ENCODE measurements at regions not wholly inside any gene's neighbourhood (a gene's known extent, or its start where the extent isn't known, plus 50 kb on each side); places are given as distances from the start of the nearest gene placed in this dataset.

- Histone ChIP-seq H3K36me3 (ENCODE audit: low read depth, missing control alignments) (no peaks in the 10 kb centered on the region), H3K4me1 (no peaks in the 10 kb centered on the region), H3K9me3 (no peaks in the 10 kb centered on the region), H3K4me3 (no peak overlapping the region), H3K27ac (no peak overlapping the region), H3K27me3 (no peaks in the 10 kb centered on the region)
- DNase-seq = no peak
- TF ChIP-seq POLR2A (IDR thresholded peaks at IDR 0.05) (no peak), CTCF (IDR thresholded peaks at IDR 0.05) (no peak)
- 74 to 86% methylated on average over 4 of the region's 4 CpGs for WGBS, 2 donors
- intact Hi-C loops (cut with DNase I; ENCODE audit: low total_unique reads) = no loop called here
These were observed 248.3 kb downstream of the KCNE4 start for GRCh38 chr2:223300326-223300725.

GRCh38 chr2:223306371-223306770 is 254.4 kb downstream of the KCNE4 start:
- 66 to 81% methylated on average over 3 of the region's 3 CpGs for WGBS, 2 donors
- no peak overlapping the region for H3K4me3 ChIP-seq
- H3K36me3 ChIP-seq (ENCODE audit: low read depth, missing control alignments) = no peaks in the 10 kb centered on the region
- H3K27ac ChIP-seq = no peak overlapping the region
- no peak for DNase-seq
- H3K9me3 ChIP-seq = no peaks in the 10 kb centered on the region
- intact Hi-C loops (cut with DNase I; ENCODE audit: low total_unique reads) = no loop called here
- TF ChIP-seq CTCF (IDR thresholded peaks at IDR 0.05) (peak in 1 of 3 experiments; percentile 24), POLR2A (IDR thresholded peaks at IDR 0.05) (no peak)
- no peaks in the 10 kb centered on the region for H3K27me3 ChIP-seq
- H3K4me1 ChIP-seq = no peaks in the 10 kb centered on the region

GRCh38 chr2:223311889-223312680 is 260.1 kb downstream of the KCNE4 start:
- TF ChIP-seq POLR2A (IDR thresholded peaks at IDR 0.05) = no peak
- no peak for TF ChIP-seq CTCF (IDR thresholded peaks at IDR 0.05)

GRCh38 chr2:223313101-223313500 is 261.1 kb downstream of the KCNE4 start:
- no peaks in the 10 kb centered on the region for H3K4me1 ChIP-seq
- no peaks in the 10 kb centered on the region for H3K9me3 ChIP-seq
- no peak overlapping the region for H3K4me3 ChIP-seq
- no peaks in the 10 kb centered on the region for H3K27me3 ChIP-seq
- H3K27ac ChIP-seq = no peak overlapping the region
- WGBS, 2 donors = 86 to 92% methylated on average over 2 of the region's 2 CpGs
- H3K36me3 ChIP-seq (ENCODE audit: low read depth, missing control alignments) = no peaks in the 10 kb centered on the region
- no peak for DNase-seq
- TF ChIP-seq POLR2A (IDR thresholded peaks at IDR 0.05) (no peak), CTCF (IDR thresholded peaks at IDR 0.05) (no peak)
- intact Hi-C loops (cut with DNase I; ENCODE audit: low total_unique reads) = no loop called here

More at GRCh38 chr2:223311889-223312680, 260.1 kb downstream of the KCNE4 start:
- Histone ChIP-seq H3K27ac (no peak overlapping the region), H3K36me3 (ENCODE audit: low read depth, missing control alignments) (no peaks in the 10 kb centered on the region), H3K4me1 (no peaks in the 10 kb centered on the region), H3K4me3 (no peak overlapping the region), H3K9me3 (no peaks in the 10 kb centered on the region), H3K27me3 (no peaks in the 10 kb centered on the region)
- DNase-seq = no peak
- intact Hi-C loops (cut with DNase I; ENCODE audit: low total_unique reads) = no loop called here
- 80 to 88% methylated on average over 11 of the region's 11 CpGs for WGBS, 2 donors

- no peak for DNase-seq
- H3K9me3 ChIP-seq = no peaks in the 10 kb centered on the region
- TF ChIP-seq CTCF (IDR thresholded peaks at IDR 0.05) (no peak), POLR2A (IDR thresholded peaks at IDR 0.05) (no peak)
- no peaks in the 10 kb centered on the region for H3K27me3 ChIP-seq
- no peak overlapping the region for H3K27ac ChIP-seq
- intact Hi-C loops (cut with DNase I; ENCODE audit: low total_unique reads) = no loop called here
- WGBS, 2 donors = 83 to 89% methylated on average over 2 of the region's 2 CpGs
- no peak overlapping the region for H3K4me3 ChIP-seq
- no peaks in the 10 kb centered on the region for H3K4me1 ChIP-seq
- H3K36me3 ChIP-seq (ENCODE audit: low read depth, missing control alignments) = no peaks in the 10 kb centered on the region
These were observed 262.8 kb downstream of the KCNE4 start for GRCh38 chr2:223314811-223315210.
